ENCODE measurements at regions not wholly inside any gene's neighbourhood (a gene's known extent, or its start where the extent isn't known, plus 50 kb on each side); places are given as distances from the start of the nearest gene placed in this dataset.
A peak's percentile ranks its signal among the peaks of the same experiment; 100 is the strongest.

GRCh38 chr13:73473016-73473415, 414.2 kb downstream of the KLF5 start:
- intact Hi-C loops (cut with DNase I): no loop called here
- 48 to 73% (median 73%) methylated on average over 2 of the region's 2 CpGs for WGBS, 3 donors
- ATAC-seq: peak in 1 of 4 donors; percentile 46
- no peaks in the 10 kb centered on the region for H3K36me3 ChIP-seq (ENCODE audit: insufficient read depth in 1 of 2, low read depth in 1 of 2)
- no peaks in the 10 kb centered on the region for H3K4me1 ChIP-seq
- no peak overlapping the region for H3K27ac ChIP-seq
- no peaks in the 10 kb centered on the region for H3K9me3 ChIP-seq
- no peak for TF ChIP-seq CTCF (IDR thresholded peaks at IDR 0.05)
- H3K4me3 ChIP-seq: no peak overlapping the region
- no peaks in the 10 kb centered on the region for H3K27me3 ChIP-seq (ENCODE audit: insufficient read depth in 3 of 3, low read length in 2 of 3)
- no peak for DNase-seq

- H3K27me3 ChIP-seq (ENCODE audit: insufficient read depth in 3 of 3, low read length in 2 of 3): no peaks in the 10 kb centered on the region
- no peaks in the 10 kb centered on the region for H3K9me3 ChIP-seq
- H3K27ac ChIP-seq: no peak overlapping the region
- H3K4me1 ChIP-seq: no peaks in the 10 kb centered on the region
- no peak for ATAC-seq
- DNase-seq: no peak
- WGBS, 3 donors: 36 to 57% (median 44%) methylated on average over 2 of the region's 2 CpGs
- no peak overlapping the region for H3K4me3 ChIP-seq
- TF ChIP-seq CTCF (IDR thresholded peaks at IDR 0.05): no peak
- no peaks in the 10 kb centered on the region for H3K36me3 ChIP-seq (ENCODE audit: insufficient read depth in 1 of 2, low read depth in 1 of 2)
- intact Hi-C loops (cut with DNase I): no loop called here
These were observed 408.3 kb downstream of the KLF5 start for GRCh38 chr13:73467125-73467524.

- intact Hi-C loops (cut with DNase I): no loop called here
- Histone ChIP-seq H3K4me3 (no peak overlapping the region), H3K36me3 (ENCODE audit: insufficient read depth in 1 of 2, low read depth in 1 of 2) (no peaks in the 10 kb centered on the region), H3K4me1 (no peaks in the 10 kb centered on the region), H3K27me3 (ENCODE audit: insufficient read depth in 3 of 3, low read length in 2 of 3) (no peaks in the 10 kb centered on the region), H3K9me3 (no peaks in the 10 kb centered on the region), H3K27ac (no peak overlapping the region)
- ATAC-seq (no peak), DNase-seq (no peak)
- no peak for TF ChIP-seq CTCF (IDR thresholded peaks at IDR 0.05)
- WGBS, 3 donors: 62 to 71% (median 68%) methylated on average over 4 of the region's 4 CpGs
These were observed 407.8 kb downstream of the KLF5 start for GRCh38 chr13:73466561-73466960.

GRCh38 chr13:73465617-73465971, 406.8 kb downstream of the KLF5 start:
- TF ChIP-seq CTCF (IDR thresholded peaks at IDR 0.05): no peak
- H3K9me3 ChIP-seq: no peaks in the 10 kb centered on the region
- no peak overlapping the region for H3K27ac ChIP-seq
- no peaks in the 10 kb centered on the region for H3K27me3 ChIP-seq (ENCODE audit: insufficient read depth in 3 of 3, low read length in 2 of 3)
- H3K4me1 ChIP-seq: no peaks in the 10 kb centered on the region
- DNase-seq (no peak), ATAC-seq (peak in 3 of 4 donors; percentile 11 to 74 (median 49))
- H3K4me3 ChIP-seq: no peak overlapping the region
- intact Hi-C loops (cut with DNase I): no loop called here
- no peaks in the 10 kb centered on the region for H3K36me3 ChIP-seq (ENCODE audit: insufficient read depth in 1 of 2, low read depth in 1 of 2)
- WGBS, 3 donors: 36 to 47% (median 43%) methylated on average over 3 of the region's 3 CpGs

GRCh38 chr13:73464758-73465616, 406.2 kb downstream of the KLF5 start:
- WGBS, 3 donors: 22 to 40% (median 24%) methylated on average over 5 of the region's 5 CpGs
- Histone ChIP-seq H3K9me3 (no peaks in the 10 kb centered on the region), H3K4me1 (no peaks in the 10 kb centered on the region), H3K27ac (no peak overlapping the region), H3K27me3 (ENCODE audit: insufficient read depth in 3 of 3, low read length in 2 of 3) (no peaks in the 10 kb centered on the region), H3K36me3 (ENCODE audit: insufficient read depth in 1 of 2, low read depth in 1 of 2) (no peaks in the 10 kb centered on the region), H3K4me3 (no peak overlapping the region)
- no peak for DNase-seq
- no peak for TF ChIP-seq CTCF (IDR thresholded peaks at IDR 0.05)
- peak; percentile 40 to 93 (median 71) for ATAC-seq
- intact Hi-C loops (cut with DNase I): no loop called here
